ENCODE measurements at regions not wholly inside any gene's neighbourhood (a gene's known extent, or its start where the extent isn't known, plus 50 kb on each side); places are given as distances from the start of the nearest gene placed in this dataset.

DNA sequence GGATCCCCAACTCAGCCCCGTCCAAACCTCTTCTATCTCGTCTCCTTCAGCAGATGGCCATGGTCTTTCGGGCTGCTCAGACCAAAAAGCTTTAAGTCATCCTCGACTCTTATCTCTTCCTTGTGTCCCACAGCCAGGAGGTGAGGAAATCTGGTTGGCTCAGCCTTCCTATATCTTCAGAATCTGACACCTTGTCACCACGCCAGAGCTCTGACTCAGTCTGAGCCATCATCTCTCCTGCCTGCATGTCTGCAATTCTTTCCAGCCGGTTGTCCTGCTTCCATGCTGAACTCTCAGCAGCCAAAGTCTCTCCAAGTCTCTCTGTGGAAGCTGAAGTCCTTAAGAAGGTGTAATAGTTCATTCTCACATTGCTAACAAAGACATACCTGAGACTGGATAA lies 419.3 kb upstream of the ADAMTS16 start:
- Mint-ChIP-seq H3K36me3 (no peaks in the 10 kb centered on the region), H3K27ac (no peak overlapping the region), H3K9me3 (peaks cover 11 to 31% of the 10 kb centered on the region in 2 donors)
- ATAC-seq (no peak), DNase-seq (ENCODE audit: low spot score in 2 of 2) (no peak)

DNA sequence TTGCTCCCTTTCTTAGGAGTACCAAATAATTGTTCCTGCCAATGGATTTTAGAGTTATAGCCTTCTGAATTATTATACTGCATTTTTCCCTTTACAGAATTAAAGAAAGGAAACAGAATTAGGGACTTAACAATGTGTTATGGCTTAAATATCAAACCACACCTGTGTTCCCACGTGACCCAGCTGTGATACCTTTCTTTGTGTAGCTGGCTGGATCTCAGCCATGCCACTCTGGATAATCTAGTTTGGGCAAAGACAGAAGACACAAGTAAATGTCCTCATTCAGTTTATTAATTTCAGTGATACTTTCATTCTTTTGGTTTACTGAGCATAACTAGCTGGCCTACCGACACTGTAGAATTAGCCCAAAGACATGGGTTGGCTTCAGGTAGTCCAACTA lies 417.2 kb upstream of the ADAMTS16 start:
- no peaks in the 10 kb centered on the region for H3K36me3 Mint-ChIP-seq
- DNase-seq (ENCODE audit: low spot score in 2 of 2): no peak
- ATAC-seq: no peak
- no peak overlapping the region for H3K27ac Mint-ChIP-seq
- peaks cover 11 to 21% of the 10 kb centered on the region in 2 donors for H3K9me3 Mint-ChIP-seq

DNA sequence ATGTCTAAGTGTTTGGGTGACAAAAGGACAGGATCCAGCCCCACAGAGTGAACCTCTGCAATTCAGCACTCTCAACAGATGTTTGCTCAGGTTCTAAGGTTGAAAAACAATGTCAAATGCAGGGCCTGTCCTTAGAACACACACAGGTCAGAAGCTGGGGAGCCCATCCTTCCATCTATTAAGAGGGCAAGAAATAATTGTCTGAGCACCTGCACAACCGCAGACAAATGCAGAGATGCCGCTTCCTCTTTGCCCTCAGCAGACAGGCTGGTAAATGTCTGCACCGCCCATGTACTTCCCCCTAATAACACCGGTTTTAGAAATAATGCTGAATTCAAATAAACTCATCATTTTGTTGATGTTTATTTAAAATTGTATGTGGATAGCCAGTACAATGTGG lies 414.5 kb upstream of the ADAMTS16 start:
- ATAC-seq (no peak), DNase-seq (ENCODE audit: low spot score in 2 of 2) (no peak)
- Mint-ChIP-seq H3K9me3 (peaks cover 13 to 22% of the 10 kb centered on the region in 2 donors), H3K27ac (no peak overlapping the region), H3K36me3 (no peaks in the 10 kb centered on the region)

DNA sequence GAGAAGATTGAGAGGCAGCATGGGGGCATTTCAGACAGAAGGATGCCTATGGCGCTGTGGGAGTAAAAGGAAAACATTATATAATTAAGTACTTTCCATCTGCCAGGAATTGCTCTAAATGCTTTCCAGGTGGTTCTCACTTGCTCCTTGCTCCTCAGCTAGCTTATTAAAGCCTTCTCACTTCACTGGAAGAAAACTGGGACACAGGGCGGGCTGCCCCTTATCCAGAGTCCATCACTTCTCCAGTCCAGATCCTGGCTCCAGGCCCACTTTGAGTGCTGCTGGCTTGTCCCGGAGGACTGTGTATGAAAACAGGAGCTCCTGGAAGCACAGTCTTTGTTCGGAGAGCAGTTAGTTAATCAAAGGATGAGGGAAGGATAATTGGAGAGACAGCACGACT lies 409.9 kb upstream of the ADAMTS16 start:
- DNase-seq (ENCODE audit: low spot score in 2 of 2) (no peak), ATAC-seq (no peak)
- Mint-ChIP-seq H3K36me3 (no peaks in the 10 kb centered on the region), H3K9me3 (peaks cover 4 to 9% of the 10 kb centered on the region in 2 donors), H3K27ac (no peak overlapping the region)

DNA sequence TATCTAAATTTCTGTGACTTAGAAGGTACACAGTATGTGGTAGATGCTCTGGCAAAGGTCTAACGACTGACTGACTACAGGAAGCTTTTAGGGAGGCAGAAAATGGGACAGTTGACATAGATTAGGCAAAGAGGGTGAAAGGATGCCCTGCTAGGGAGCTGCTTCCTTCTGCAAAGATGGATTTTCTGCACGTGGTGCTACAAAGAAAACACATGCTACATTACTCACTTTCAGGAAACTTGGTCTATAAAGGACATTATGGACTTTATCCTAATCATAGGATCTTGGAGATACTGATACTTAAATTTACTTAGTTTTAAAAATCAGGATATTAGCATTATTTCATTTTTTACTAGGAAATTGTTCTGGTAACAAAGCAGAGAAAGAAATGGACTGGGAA lies 405.8 kb upstream of the ADAMTS16 start:
- peaks cover 10 to 19% of the 10 kb centered on the region in 2 donors for H3K9me3 Mint-ChIP-seq
- ATAC-seq (no peak), DNase-seq (ENCODE audit: low spot score in 2 of 2) (no peak)
- no peak overlapping the region for H3K27ac Mint-ChIP-seq
- H3K36me3 Mint-ChIP-seq: no peaks in the 10 kb centered on the region

DNA sequence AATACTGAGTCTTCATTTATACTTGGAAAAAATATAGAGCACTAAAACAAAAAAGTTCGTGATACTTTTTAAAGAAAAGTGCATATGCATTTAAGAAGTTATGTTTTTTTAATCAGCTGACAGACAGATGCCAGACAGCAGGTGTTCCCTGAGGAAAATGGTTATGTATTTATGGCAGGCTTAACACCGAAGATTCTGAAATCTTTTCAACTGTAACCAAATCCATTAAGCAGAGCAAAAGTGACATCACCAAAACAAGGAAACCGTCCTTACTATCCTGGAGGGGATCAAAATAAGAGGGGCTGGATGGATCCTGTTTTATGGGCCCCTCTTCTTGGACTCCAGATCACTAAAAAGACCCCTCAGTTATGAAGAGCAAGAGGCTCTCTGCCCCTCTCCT lies 404.9 kb upstream of the ADAMTS16 start:
- ATAC-seq (no peak), DNase-seq (ENCODE audit: low spot score in 2 of 2) (no peak)
- peaks cover 14 to 22% of the 10 kb centered on the region in 2 donors for H3K9me3 Mint-ChIP-seq
- no peaks in the 10 kb centered on the region for H3K36me3 Mint-ChIP-seq
- no peak overlapping the region for H3K27ac Mint-ChIP-seq

DNA sequence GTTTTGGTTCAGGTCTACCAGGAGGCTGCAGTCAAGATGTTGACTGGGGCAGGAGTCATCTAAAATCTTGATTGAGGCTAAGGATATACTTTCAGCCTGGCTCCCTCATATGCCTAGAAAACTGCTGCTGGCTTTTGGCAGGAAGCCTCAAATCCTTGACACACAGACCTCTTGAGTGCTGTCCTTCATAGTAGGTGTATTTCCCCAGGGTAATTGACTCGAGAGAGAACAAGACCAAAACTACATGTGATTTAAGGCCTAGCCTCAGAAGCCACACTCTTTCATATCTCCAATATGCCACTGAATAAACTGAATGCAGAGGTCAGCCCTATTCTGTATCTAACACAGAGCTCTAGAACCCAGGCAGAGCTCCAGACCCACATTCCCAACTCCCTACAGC lies 402.3 kb upstream of the ADAMTS16 start:
- no peak overlapping the region for H3K27ac Mint-ChIP-seq
- no peaks in the 10 kb centered on the region for H3K36me3 Mint-ChIP-seq
- peaks cover 18 to 24% of the 10 kb centered on the region in 2 donors for H3K9me3 Mint-ChIP-seq
- ATAC-seq: no peak
- no peak for DNase-seq (ENCODE audit: low spot score in 2 of 2)

DNA sequence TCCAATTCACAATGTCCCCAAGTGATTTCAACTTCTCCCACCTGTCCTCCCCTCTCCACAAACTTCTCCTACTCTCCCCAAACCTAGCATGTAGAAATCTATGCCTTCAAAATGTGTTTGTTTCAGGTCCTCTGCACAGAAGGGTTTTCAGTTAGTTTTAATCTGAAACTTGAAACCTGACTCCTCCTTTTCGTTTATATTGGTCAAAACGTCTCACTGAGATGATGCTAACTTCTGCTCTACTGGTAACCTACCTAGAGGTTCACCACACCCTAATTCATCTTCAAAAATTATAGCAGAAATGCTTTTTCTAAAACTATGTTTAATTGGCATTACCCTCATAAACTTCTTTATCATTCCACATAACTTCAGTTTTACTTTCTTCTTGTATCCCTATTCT lies 401.8 kb upstream of the ADAMTS16 start:
- Mint-ChIP-seq H3K9me3 (peaks cover 18 to 24% of the 10 kb centered on the region in 2 donors), H3K36me3 (no peaks in the 10 kb centered on the region), H3K27ac (no peak overlapping the region)
- no peak for DNase-seq (ENCODE audit: low spot score in 2 of 2)
- no peak for ATAC-seq

DNA sequence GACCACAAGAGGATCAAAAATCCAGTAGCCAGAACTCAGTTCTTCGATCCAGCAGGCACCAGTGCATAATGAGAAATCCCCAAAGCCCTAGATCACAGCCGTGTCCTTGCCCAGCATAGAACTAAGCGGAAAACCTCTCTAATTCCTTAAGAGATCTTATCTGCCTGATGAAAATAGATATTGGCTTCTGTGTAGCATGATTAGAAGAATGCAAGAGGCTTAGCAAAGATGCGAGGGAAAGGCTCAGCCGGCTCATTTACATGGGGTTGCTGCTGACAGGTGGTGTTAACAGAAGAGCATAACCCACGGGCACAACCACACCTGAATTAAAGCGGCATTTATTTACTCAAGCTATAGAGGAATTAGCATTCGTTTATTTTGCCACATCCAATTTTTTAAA lies 400.0 kb upstream of the ADAMTS16 start:
- H3K36me3 Mint-ChIP-seq: no peaks in the 10 kb centered on the region
- H3K9me3 Mint-ChIP-seq: peaks cover 18 to 23% of the 10 kb centered on the region in 2 donors
- H3K27ac Mint-ChIP-seq: no peak overlapping the region
- DNase-seq (ENCODE audit: low spot score in 2 of 2) (no peak), ATAC-seq (no peak)

DNA sequence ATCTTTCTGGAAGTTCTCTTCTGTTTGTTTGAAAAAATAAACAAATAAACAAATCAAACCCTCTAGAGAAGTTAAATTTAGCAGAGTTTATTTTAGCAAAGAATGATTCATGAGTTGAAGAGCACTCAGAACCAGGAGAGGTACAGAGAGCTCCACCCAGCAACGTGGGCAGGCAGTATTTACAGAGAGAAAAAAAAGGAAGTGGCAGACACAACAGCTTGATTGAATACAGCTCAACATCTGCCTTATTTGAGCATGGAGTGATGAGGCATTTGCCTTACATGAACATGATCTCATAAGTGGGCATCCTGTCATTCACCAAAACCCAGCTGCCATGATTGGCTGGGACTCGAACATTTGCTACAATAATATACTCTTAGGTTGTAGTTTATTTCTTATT lies 381.6 kb upstream of the ADAMTS16 start:
- no peak overlapping the region for H3K27ac Mint-ChIP-seq
- H3K9me3 Mint-ChIP-seq: no peaks in the 10 kb centered on the region
- no peaks in the 10 kb centered on the region for H3K36me3 Mint-ChIP-seq
- DNase-seq (ENCODE audit: low spot score in 2 of 2) (no peak), ATAC-seq (no peak)

DNA sequence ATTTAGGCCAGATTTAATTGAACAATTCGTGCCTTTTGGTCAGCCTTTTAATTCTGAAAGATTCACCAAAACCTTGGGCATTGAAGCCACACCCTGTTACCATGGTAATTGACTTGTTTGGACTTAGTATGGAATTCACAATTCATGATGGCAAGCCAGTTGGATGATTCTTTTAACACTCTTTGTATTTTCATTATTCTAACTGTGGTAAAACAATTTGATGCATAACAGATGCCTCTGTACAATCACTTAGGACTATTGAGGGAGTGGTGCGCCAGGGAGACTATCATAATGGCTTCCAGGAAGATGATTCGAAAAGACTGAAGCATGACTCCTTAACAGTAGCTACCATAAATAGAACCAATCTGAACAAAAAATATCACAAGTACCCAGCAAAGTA lies 381.1 kb upstream of the ADAMTS16 start:
- Mint-ChIP-seq H3K27ac (no peak overlapping the region), H3K36me3 (no peaks in the 10 kb centered on the region), H3K9me3 (no peaks in the 10 kb centered on the region)
- ATAC-seq (no peak), DNase-seq (ENCODE audit: low spot score in 2 of 2) (no peak)

DNA sequence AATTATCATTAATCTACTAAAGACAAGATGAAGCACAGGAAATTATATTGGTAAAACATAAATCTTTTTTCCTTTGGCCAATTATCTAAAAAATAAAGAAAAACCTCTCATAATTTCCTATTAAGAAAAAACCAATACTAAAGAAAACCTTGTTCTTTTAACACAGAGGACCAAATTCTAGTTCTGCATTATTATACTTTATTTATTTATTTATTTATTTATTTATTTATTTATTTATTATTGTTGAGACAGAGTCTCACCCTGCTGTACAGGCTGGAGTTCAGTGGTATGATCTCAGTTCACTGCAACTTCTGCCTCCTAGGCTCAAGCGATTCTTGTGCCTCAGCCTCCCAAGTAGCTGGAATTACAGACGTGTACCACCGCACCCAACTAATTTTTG lies 377.8 kb upstream of the ADAMTS16 start:
- Mint-ChIP-seq H3K36me3 (no peaks in the 10 kb centered on the region), H3K9me3 (peaks cover 0 to 5% of the 10 kb centered on the region in 2 donors), H3K27ac (no peak overlapping the region)
- no peak for ATAC-seq
- no peak for DNase-seq (ENCODE audit: low spot score in 2 of 2)

DNA sequence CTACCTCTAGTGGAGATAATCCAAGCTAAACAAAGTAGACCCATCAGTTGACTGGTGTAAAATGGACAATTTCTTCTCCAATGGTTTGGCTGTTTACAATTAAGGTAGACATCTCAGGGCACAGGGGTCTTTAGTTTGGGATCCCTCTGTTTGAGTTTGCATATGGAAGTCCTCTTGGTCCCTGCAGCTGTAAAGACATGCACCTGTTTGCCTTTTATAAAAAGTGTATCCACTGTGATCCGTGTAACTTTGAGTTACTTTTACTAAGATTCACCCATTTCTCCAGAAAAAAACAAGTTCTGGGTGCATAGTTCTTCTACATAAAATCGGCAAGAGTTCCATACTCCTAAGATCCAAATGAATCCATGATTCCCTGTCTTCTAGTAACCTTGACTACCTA lies 374.7 kb upstream of the ADAMTS16 start:
- H3K36me3 Mint-ChIP-seq: no peaks in the 10 kb centered on the region
- DNase-seq (ENCODE audit: low spot score in 2 of 2): no peak
- H3K27ac Mint-ChIP-seq: no peak overlapping the region
- ATAC-seq: no peak
- peaks cover 5 to 9% of the 10 kb centered on the region in 2 donors for H3K9me3 Mint-ChIP-seq

DNA sequence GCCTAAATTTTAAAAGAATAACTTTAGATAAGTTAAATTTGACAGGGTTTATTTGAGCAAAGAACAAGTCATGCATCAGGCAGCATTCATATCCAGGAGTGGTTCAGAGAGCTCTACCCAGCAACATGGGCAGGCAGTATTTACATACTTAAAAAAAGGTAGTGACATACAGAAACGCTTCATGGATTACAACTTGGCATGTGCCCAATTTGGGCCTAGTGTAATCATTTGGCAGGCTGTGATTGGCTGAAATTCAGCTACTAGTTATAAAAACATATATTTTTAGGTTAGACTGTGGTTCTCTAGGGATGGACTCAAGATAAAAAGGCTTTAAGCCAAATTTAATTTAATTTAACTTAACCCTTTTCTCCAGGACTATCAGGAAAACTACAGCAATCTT lies 374.0 kb upstream of the ADAMTS16 start:
- ATAC-seq (no peak), DNase-seq (ENCODE audit: low spot score in 2 of 2) (no peak)
- Mint-ChIP-seq H3K9me3 (peaks cover 9 to 10% of the 10 kb centered on the region in 2 donors), H3K27ac (no peak overlapping the region), H3K36me3 (no peaks in the 10 kb centered on the region)

DNA sequence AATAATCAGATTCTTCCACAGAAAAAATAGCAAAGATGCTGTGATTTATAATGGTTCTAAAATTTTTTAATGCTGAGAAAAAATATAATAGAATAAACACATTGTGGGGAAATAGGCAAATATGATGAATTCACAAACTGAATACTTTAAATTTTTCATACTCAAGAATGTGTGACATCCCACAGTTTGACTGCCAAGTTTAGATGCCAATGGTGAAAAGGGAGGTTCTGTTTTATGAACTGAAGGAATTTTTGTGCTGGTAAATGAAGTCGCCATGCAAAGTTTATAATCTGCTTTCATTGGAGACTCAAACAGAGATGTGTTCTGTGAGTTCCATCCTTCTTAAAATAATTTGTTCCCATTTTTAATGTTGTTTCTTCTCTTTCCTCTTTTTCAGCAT lies 367.5 kb upstream of the ADAMTS16 start:
- no peak overlapping the region for H3K27ac Mint-ChIP-seq
- H3K9me3 Mint-ChIP-seq: peaks cover 10 to 20% of the 10 kb centered on the region in 2 donors
- ATAC-seq: no peak
- DNase-seq (ENCODE audit: low spot score in 2 of 2): no peak
- no peaks in the 10 kb centered on the region for H3K36me3 Mint-ChIP-seq

DNA sequence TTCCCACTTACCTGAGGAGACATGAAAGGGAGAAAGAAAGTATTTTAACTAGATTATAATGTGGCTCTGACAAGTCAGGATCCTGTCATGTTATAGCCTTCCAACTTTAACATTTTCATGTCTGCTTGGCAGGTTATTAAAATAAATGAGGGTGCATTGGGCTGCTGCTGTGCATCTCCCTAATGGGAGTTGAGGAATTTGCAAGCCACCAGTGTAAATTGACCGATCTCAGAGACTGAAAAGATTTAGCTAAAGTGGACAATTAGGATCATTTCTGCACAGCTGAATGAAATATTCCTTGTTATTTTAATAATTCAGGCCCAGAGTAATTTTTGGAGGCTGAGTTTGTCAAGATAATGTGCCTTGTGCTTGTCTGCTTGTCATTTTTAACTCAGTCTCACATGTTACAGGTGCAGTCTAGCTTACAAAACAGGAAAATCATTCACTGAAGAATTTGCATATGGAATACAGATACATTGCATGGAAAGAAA lies 366.3 kb upstream of the ADAMTS16 start:
- no peaks in the 10 kb centered on the region for H3K36me3 Mint-ChIP-seq
- H3K27ac Mint-ChIP-seq: no peak overlapping the region
- DNase-seq (ENCODE audit: low spot score in 2 of 2) (no peak), ATAC-seq (no peak)
- H3K9me3 Mint-ChIP-seq: peaks cover 11 to 21% of the 10 kb centered on the region in 2 donors

DNA sequence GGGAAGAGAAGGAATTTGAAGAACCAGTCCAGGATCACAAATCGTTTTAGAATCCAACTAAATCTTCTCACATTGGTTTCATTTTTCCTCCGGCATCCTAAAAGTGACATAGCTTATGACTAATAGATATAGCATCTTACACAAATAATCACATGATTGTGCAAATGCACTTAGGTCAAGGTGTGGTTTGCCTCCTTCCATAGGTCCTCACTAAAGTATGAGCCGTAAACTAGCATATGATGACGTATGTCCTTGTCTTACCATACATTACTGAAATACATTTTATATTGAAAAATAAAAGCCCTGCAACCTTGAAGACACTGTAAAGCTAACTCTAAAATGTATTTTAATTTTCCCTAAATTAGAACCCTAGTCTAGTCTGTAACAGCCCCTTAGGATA lies 362.7 kb upstream of the ADAMTS16 start:
- ATAC-seq (no peak), DNase-seq (ENCODE audit: low spot score in 2 of 2) (no peak)
- Mint-ChIP-seq H3K36me3 (no peaks in the 10 kb centered on the region), H3K27ac (no peak overlapping the region), H3K9me3 (peaks cover 9 to 24% of the 10 kb centered on the region in 2 donors)

DNA sequence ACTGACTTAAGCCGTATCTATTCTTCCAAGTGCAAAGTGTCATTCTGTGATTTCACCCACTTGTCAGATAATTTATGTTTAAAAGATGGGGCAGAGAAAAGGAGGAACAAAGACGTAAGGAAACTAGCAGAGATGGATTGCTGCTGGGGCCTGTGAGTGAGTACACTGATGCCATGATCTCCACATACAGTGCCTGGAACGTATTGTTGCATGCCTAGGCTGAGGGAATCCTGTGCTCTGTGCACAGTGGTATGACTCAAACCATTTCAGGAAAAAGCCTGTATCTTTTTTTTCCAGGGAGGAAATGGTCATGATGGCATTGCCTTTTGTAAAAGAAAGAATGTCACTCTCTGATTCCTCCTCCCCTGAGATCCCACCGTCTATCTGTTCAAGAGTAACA lies 359.5 kb upstream of the ADAMTS16 start:
- DNase-seq (ENCODE audit: low spot score in 2 of 2) (no peak), ATAC-seq (no peak)
- Mint-ChIP-seq H3K36me3 (no peaks in the 10 kb centered on the region), H3K27ac (no peak overlapping the region), H3K9me3 (peaks cover 24 to 27% of the 10 kb centered on the region in 2 donors)

DNA sequence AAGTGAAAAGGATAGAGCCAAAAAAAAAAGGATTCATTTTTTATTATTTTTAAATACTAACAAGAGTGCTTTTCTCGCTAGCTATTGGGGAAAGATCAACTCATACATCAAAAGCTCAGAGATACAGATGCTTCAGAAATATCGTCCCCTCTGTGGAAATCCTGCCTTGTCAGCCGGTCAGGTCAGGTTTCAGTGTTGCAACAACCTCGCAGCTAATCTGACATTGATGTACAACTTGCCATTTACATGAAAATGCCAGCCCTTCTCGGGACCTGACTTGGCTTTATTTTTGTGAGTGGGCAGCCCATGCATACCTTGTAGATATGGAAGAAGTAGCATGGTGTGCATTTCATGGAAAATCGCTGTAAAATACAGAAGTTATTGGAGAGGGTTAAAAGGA lies 358.8 kb upstream of the ADAMTS16 start:
- H3K9me3 Mint-ChIP-seq: peaks cover 27 to 31% of the 10 kb centered on the region in 2 donors
- no peak overlapping the region for H3K27ac Mint-ChIP-seq
- DNase-seq (ENCODE audit: low spot score in 2 of 2) (no peak), ATAC-seq (no peak)
- H3K36me3 Mint-ChIP-seq: no peaks in the 10 kb centered on the region

All from activated naive CD4-positive, alpha-beta T cell treated with anti-CD3 and anti-CD28 coated beads, Interleukin-2, amount 50 U/mL, for 72 hours (primary cell).